Activated T-cell treated with anti-CD3 and anti-CD28 coated beads, Interleukin-2, amount 50 U/mL, for 1 hour (primary cell): ENCODE measurements at regions not wholly inside any gene's neighbourhood (a gene's known extent, or its start where the extent isn't known, plus 50 kb on each side); places are given as distances from the start of the nearest gene placed in this dataset.
"Not testable (repeated sequence)": the region's sequence is repeated elsewhere in the genome, so short reads cannot be mapped to it uniquely, and the experiment has no call there.

Experiments used
- DNase-seq: peaks from one replicate; pipeline ENCODE4 v3.0.0-alpha.2; 2020

GRCh38 chr13:44024167-44024845 is 144.6 kb downstream of the LACC1 start:
- DNase-seq = no peak

- DNase-seq = no peak
Measured at GRCh38 chr13:44024846-44025195, 145.1 kb downstream of the LACC1 start.

- DNase-seq = no peak
Measured at GRCh38 chr13:44026194-44026593, 146.5 kb downstream of the LACC1 start.

- no peak for DNase-seq
Measured at GRCh38 chr13:44028734-44029133, 149.0 kb downstream of the LACC1 start.

- no peak for DNase-seq
Measured at GRCh38 chr13:44030615-44031014, 150.9 kb downstream of the LACC1 start.

- no peak for DNase-seq
Measured at GRCh38 chr13:44031555-44031954, 151.9 kb downstream of the LACC1 start.

GRCh38 chr13:44032802-44033201 is 153.1 kb downstream of the LACC1 start:
- no peak for DNase-seq

- no peak for DNase-seq
Measured at GRCh38 chr13:44035400-44035799, 155.7 kb downstream of the LACC1 start.

GRCh38 chr13:44040070-44040817 is 160.5 kb downstream of the LACC1 start:
- no peak for DNase-seq

- no peak for DNase-seq
Measured at GRCh38 chr13:44040818-44041100, 161.1 kb downstream of the LACC1 start.

GRCh38 chr13:44044547-44045179 is 165.0 kb downstream of the LACC1 start:
- DNase-seq = no peak

- DNase-seq = no peak
Measured at GRCh38 chr13:44045180-44045562, 165.5 kb downstream of the LACC1 start.

GRCh38 chr13:44046428-44046827 is 166.7 kb downstream of the LACC1 start:
- no peak for DNase-seq

GRCh38 chr13:44048326-44048725 is 168.6 kb downstream of the LACC1 start:
- DNase-seq = no peak

GRCh38 chr13:44049081-44049945 is 169.6 kb downstream of the LACC1 start:
- DNase-seq = no peak

- DNase-seq = no peak
Measured at GRCh38 chr13:44050450-44051063, 170.9 kb downstream of the LACC1 start.

GRCh38 chr13:44051405-44051804 is 171.7 kb downstream of the LACC1 start:
- DNase-seq = no peak

- DNase-seq = no peak
Measured at GRCh38 chr13:44051918-44052675, 172.4 kb downstream of the LACC1 start.

- no peak for DNase-seq
Measured at GRCh38 chr13:44052780-44053184, 173.1 kb downstream of the LACC1 start.

GRCh38 chr13:44053208-44053607 is 173.5 kb downstream of the LACC1 start:
- DNase-seq = no peak

- DNase-seq = no peak
Measured at GRCh38 chr13:44054525-44054924, 174.8 kb downstream of the LACC1 start.

GRCh38 chr13:44055681-44056080 is 176.0 kb downstream of the LACC1 start:
- DNase-seq = not testable (repeated sequence)
